WTC11 (cell line): ENCODE measurements at regions not wholly inside any gene's neighbourhood (a gene's known extent, or its start where the extent isn't known, plus 50 kb on each side); places are given as distances from the start of the nearest gene placed in this dataset.

ENCODE experiments used
- ATAC-seq: fragments of 200-7000 bp; cut with Tn5 transposase; 2 replicates; pipeline ENCODE4 v1.10.0; 2021; ENCODE audit warnings: mild to moderate bottlenecking, moderate library complexity
- CTCF ChIA-PET: fragments of 300-600 bp; sonication (Branson Sonifier 250); formaldehyde crosslinking; loops from one replicate; lab custom pipeline; 2021; ENCODE audit warnings: antibody characterized with exemption; lab: Charles Lee
- POLR2A ChIA-PET: fragments of 350-600 bp; sonication (Branson Sonifier 250); formaldehyde crosslinking; loops from one replicate; lab custom pipeline; 2021; ENCODE audit warnings: antibody characterized with exemption; lab: Charles Lee
- DNase-seq: peaks from one replicate; pipeline ENCODE4 v3.0.0; 2021; ENCODE audit warnings: low spot score
- H3K27ac Mint-ChIP-seq: 2 replicates; pipeline ENCODE4 v1.8.0; 2021; ENCODE audit warnings: mixed read lengths
- H3K27me3 Mint-ChIP-seq: 2 replicates; pipeline ENCODE4 v1.8.0; 2021; ENCODE audit warnings: low read depth, mild to moderate bottlenecking, moderate library complexity, mixed read lengths
- H3K36me3 Mint-ChIP-seq: 2 replicates; pipeline ENCODE4 v1.8.0; 2021; ENCODE audit warnings: mixed read lengths
- H3K4me1 Mint-ChIP-seq: 2 replicates; pipeline ENCODE4 v1.8.0; 2022; ENCODE audit warnings: mixed read lengths
- H3K4me3 Mint-ChIP-seq: 2 replicates; pipeline ENCODE4 v1.8.0; 2021; ENCODE audit warnings: mild to moderate bottlenecking, moderate library complexity, mixed read lengths
- H3K9me3 Mint-ChIP-seq: 2 replicates; pipeline ENCODE4 v1.8.0; 2021; ENCODE audit warnings: mixed read lengths
- CBFB ChIP-seq: sonication (generic); formaldehyde crosslinking; IDR thresholded peaks from 2 replicates; pipeline ENCODE4 v1.8.1; 2022; ENCODE audit warnings: mild to moderate bottlenecking, low read depth, missing genetic modification reagents
- FOXJ3 ChIP-seq: sonication (generic); formaldehyde crosslinking; IDR thresholded peaks from 2 replicates; pipeline ENCODE4 v1.9.0; 2021; ENCODE audit warnings: missing genetic modification reagents, mild to moderate bottlenecking, borderline replicate concordance
- JAZF1 ChIP-seq: fragments of 250-450 bp; sonication (Bioruptor Pico); IDR thresholded peaks from 2 replicates; pipeline ENCODE4 v1.9.0; 2021; ENCODE audit warnings: moderate library complexity, mild to moderate bottlenecking, inconsistent platforms
- RELA ChIP-seq: sonication (generic); formaldehyde crosslinking; IDR thresholded peaks from 2 replicates; pipeline ENCODE4 v1.8.1; 2022; ENCODE audit warnings: missing genetic modification reagents, mild to moderate bottlenecking, borderline replicate concordance
- SMAD3 ChIP-seq: sonication (generic); formaldehyde crosslinking; IDR thresholded peaks from 2 replicates; pipeline ENCODE4 v1.8.0; 2022; ENCODE audit warnings: missing genetic modification reagents, mild to moderate bottlenecking, borderline replicate concordance
- SP1 ChIP-seq: sonication (generic); formaldehyde crosslinking; conservative IDR thresholded peaks from 2 replicates; pipeline ENCODE4 v1.8.1; 2022; ENCODE audit warnings: missing genetic modification reagents
- TP53 ChIP-seq: sonication (generic); formaldehyde crosslinking; IDR thresholded peaks from 2 replicates; pipeline ENCODE4 v1.8.1; 2023; ENCODE audit warnings: mild to moderate bottlenecking, missing genetic modification reagents
- ZNF219 ChIP-seq: sonication (generic); formaldehyde crosslinking; IDR thresholded peaks from 2 replicates; pipeline ENCODE4 v1.8.0; 2023; ENCODE audit warnings: missing genetic modification reagents, mild to moderate bottlenecking, borderline replicate concordance
- ZNF671 ChIP-seq: fragments of 250-450 bp; sonication (Bioruptor Pico); IDR thresholded peaks from 2 replicates; pipeline ENCODE4 v1.8.0; 2021; ENCODE audit warnings: mild to moderate bottlenecking
- TF ChIP-seq, protein P1 (sequence below): fragments of 250-450 bp; sonication (Bioruptor Pico); IDR thresholded peaks from 2 replicates; pipeline ENCODE4 v2.1.2; 2022; ENCODE audit warnings: mild to moderate bottlenecking, moderate library complexity
- TF ChIP-seq, protein P2 (sequence below): sonication (generic); formaldehyde crosslinking; IDR thresholded peaks from 2 replicates; pipeline ENCODE4 v1.8.1; 2023; ENCODE audit warnings: mild to moderate bottlenecking, missing genetic modification reagents
- TF ChIP-seq, protein P3 (sequence below): sonication (generic); formaldehyde crosslinking; IDR thresholded peaks from 2 replicates; pipeline ENCODE4 v1.8.0; 2023; ENCODE audit warnings: missing genetic modification reagents
- TF ChIP-seq, protein P4 (sequence below): fragments of 250-450 bp; sonication (Bioruptor Pico); IDR thresholded peaks from 2 replicates; pipeline ENCODE4 v1.8.0; 2021; ENCODE audit warnings: mild to moderate bottlenecking
- TF ChIP-seq, protein P5 (sequence below): sonication (generic); formaldehyde crosslinking; IDR thresholded peaks from 2 replicates; pipeline ENCODE4 v1.8.1; 2022; ENCODE audit warnings: low read depth, missing genetic modification reagents, borderline replicate concordance
- TF ChIP-seq, protein P6 (sequence below): sonication (generic); formaldehyde crosslinking; IDR thresholded peaks from 2 replicates; pipeline ENCODE4 v1.8.1; 2023; ENCODE audit warnings: mild to moderate bottlenecking, missing genetic modification reagents, moderate library complexity
- TF ChIP-seq, protein P7 (sequence below): sonication (generic); formaldehyde crosslinking; IDR thresholded peaks from 2 replicates; pipeline ENCODE4 v1.8.1; 2023; ENCODE audit warnings: mild to moderate bottlenecking, missing genetic modification reagents
- TF ChIP-seq, protein P8 (sequence below): sonication (generic); formaldehyde crosslinking; IDR thresholded peaks from 2 replicates; pipeline ENCODE4 v1.8.0; 2022; ENCODE audit warnings: mild to moderate bottlenecking, missing genetic modification reagents
- TF ChIP-seq, protein P9 (sequence below): fragments of 250-450 bp; sonication (Bioruptor Pico); IDR thresholded peaks from 2 replicates; pipeline ENCODE4 v1.9.0; 2021; ENCODE audit warnings: mild to moderate bottlenecking

DNA sequence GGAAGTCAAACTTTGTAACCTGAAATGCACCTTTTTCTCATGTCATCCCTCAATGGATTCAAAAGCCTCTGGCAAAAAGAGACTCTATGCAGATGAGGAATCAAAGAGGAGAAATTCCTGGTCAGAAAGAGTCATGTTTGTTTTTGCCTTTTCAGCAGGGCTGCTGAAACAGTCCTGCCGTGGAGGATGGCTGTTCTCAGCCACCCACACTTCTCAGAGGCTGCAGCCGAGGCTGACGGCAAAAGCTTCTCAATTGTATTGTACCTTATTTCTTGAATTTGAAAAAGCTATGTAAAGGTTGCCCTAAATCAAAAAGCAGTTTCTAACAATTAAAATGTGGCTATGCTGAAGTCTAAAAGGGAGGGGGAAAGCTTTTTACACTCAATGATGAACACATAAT is 385.3 kb downstream of the KCTD12 start:
- ATAC-seq, result no peak; the same call in 1 of the 2 replicates
- Mint-ChIP-seq H3K9me3 (no peaks in the 10 kb centered on the region), H3K27ac (no peak overlapping the region), H3K4me1 (peaks cover 8% of the 10 kb centered on the region), H3K36me3 (no peaks in the 10 kb centered on the region), H3K4me3 (no peak overlapping the region), H3K27me3 (no peaks in the 10 kb centered on the region)
- no peak for DNase-seq
- ChIA-PET CTCF (no interaction called here), POLR2A (no interaction called here)
- TF ChIP-seq, protein P1, sequence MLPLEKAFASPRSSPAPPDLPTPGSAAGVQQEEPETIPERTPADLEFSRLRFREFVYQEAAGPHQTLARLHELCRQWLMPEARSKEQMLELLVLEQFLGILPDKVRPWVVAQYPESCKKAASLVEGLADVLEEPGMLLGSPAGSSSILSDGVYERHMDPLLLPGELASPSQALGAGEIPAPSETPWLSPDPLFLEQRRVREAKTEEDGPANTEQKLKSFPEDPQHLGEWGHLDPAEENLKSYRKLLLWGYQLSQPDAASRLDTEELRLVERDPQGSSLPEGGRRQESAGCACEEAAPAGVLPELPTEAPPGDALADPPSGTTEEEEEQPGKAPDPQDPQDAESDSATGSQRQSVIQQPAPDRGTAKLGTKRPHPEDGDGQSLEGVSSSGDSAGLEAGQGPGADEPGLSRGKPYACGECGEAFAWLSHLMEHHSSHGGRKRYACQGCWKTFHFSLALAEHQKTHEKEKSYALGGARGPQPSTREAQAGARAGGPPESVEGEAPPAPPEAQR (CRISPR knock-in tag), result no peak
- TF ChIP-seq, protein P2, sequence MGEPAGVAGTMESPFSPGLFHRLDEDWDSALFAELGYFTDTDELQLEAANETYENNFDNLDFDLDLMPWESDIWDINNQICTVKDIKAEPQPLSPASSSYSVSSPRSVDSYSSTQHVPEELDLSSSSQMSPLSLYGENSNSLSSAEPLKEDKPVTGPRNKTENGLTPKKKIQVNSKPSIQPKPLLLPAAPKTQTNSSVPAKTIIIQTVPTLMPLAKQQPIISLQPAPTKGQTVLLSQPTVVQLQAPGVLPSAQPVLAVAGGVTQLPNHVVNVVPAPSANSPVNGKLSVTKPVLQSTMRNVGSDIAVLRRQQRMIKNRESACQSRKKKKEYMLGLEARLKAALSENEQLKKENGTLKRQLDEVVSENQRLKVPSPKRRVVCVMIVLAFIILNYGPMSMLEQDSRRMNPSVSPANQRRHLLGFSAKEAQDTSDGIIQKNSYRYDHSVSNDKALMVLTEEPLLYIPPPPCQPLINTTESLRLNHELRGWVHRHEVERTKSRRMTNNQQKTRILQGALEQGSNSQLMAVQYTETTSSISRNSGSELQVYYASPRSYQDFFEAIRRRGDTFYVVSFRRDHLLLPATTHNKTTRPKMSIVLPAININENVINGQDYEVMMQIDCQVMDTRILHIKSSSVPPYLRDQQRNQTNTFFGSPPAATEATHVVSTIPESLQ (CRISPR knock-in tag), result no peak
- TF ChIP-seq ZNF219 (CRISPR knock-in tag) (no peak), RELA (no peak), TP53 (no peak), CBFB (no peak), FOXJ3 (no peak), ZNF671 (CRISPR knock-in tag) (no peak), SMAD3 (CRISPR knock-in tag) (no peak), SP1 (CRISPR knock-in tag) (no peak), JAZF1 (CRISPR knock-in tag) (no peak)
- TF ChIP-seq, protein P3, sequence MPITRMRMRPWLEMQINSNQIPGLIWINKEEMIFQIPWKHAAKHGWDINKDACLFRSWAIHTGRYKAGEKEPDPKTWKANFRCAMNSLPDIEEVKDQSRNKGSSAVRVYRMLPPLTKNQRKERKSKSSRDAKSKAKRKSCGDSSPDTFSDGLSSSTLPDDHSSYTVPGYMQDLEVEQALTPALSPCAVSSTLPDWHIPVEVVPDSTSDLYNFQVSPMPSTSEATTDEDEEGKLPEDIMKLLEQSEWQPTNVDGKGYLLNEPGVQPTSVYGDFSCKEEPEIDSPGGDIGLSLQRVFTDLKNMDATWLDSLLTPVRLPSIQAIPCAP (CRISPR knock-in tag), result no peak
- TF ChIP-seq, protein P4, sequence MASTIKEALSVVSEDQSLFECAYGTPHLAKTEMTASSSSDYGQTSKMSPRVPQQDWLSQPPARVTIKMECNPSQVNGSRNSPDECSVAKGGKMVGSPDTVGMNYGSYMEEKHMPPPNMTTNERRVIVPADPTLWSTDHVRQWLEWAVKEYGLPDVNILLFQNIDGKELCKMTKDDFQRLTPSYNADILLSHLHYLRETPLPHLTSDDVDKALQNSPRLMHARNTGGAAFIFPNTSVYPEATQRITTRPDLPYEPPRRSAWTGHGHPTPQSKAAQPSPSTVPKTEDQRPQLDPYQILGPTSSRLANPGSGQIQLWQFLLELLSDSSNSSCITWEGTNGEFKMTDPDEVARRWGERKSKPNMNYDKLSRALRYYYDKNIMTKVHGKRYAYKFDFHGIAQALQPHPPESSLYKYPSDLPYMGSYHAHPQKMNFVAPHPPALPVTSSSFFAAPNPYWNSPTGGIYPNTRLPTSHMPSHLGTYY, result no peak
- TF ChIP-seq, protein P5, sequence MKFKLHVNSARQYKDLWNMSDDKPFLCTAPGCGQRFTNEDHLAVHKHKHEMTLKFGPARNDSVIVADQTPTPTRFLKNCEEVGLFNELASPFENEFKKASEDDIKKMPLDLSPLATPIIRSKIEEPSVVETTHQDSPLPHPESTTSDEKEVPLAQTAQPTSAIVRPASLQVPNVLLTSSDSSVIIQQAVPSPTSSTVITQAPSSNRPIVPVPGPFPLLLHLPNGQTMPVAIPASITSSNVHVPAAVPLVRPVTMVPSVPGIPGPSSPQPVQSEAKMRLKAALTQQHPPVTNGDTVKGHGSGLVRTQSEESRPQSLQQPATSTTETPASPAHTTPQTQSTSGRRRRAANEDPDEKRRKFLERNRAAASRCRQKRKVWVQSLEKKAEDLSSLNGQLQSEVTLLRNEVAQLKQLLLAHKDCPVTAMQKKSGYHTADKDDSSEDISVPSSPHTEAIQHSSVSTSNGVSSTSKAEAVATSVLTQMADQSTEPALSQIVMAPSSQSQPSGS (CRISPR knock-in tag), result no peak
- TF ChIP-seq, protein P6, sequence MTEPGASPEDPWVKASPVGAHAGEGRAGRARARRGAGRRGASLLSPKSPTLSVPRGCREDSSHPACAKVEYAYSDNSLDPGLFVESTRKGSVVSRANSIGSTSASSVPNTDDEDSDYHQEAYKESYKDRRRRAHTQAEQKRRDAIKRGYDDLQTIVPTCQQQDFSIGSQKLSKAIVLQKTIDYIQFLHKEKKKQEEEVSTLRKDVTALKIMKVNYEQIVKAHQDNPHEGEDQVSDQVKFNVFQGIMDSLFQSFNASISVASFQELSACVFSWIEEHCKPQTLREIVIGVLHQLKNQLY, result no peak
- TF ChIP-seq, protein P7, sequence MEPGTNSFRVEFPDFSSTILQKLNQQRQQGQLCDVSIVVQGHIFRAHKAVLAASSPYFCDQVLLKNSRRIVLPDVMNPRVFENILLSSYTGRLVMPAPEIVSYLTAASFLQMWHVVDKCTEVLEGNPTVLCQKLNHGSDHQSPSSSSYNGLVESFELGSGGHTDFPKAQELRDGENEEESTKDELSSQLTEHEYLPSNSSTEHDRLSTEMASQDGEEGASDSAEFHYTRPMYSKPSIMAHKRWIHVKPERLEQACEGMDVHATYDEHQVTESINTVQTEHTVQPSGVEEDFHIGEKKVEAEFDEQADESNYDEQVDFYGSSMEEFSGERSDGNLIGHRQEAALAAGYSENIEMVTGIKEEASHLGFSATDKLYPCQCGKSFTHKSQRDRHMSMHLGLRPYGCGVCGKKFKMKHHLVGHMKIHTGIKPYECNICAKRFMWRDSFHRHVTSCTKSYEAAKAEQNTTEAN (CRISPR knock-in tag), result no peak
- TF ChIP-seq, protein P8, sequence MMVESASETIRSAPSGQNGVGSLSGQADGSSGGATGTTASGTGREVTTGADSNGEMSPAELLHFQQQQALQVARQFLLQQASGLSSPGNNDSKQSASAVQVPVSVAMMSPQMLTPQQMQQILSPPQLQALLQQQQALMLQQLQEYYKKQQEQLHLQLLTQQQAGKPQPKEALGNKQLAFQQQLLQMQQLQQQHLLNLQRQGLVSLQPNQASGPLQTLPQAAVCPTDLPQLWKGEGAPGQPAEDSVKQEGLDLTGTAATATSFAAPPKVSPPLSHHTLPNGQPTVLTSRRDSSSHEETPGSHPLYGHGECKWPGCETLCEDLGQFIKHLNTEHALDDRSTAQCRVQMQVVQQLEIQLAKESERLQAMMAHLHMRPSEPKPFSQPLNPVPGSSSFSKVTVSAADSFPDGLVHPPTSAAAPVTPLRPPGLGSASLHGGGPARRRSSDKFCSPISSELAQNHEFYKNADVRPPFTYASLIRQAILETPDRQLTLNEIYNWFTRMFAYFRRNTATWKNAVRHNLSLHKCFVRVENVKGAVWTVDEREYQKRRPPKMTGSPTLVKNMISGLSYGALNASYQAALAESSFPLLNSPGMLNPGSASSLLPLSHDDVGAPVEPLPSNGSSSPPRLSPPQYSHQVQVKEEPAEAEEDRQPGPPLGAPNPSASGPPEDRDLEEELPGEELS (CRISPR knock-in tag), result no peak
- TF ChIP-seq, protein P9, sequence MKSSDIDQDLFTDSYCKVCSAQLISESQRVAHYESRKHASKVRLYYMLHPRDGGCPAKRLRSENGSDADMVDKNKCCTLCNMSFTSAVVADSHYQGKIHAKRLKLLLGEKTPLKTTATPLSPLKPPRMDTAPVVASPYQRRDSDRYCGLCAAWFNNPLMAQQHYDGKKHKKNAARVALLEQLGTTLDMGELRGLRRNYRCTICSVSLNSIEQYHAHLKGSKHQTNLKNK (CRISPR knock-in tag), result no peak
